Progenitor cell of endocrine pancreas (in vitro differentiated cells): ENCODE measurements at regions not wholly inside any gene's neighbourhood (a gene's known extent, or its start where the extent isn't known, plus 50 kb on each side); places are given as distances from the start of the nearest gene placed in this dataset.

Source experiments
- DNase-seq: peaks from one replicate; pipeline ENCODE4 v3.0.0; 2021; ENCODE audit warnings: low spot score; ENCODE audit not compliant: unreplicated experiment
- H3K27ac Mint-ChIP-seq: 2 replicates; pipeline ENCODE4 v1.8.0; 2021; ENCODE audit warnings: mild to moderate bottlenecking, moderate library complexity, mixed read lengths
- H3K27me3 Mint-ChIP-seq: 2 replicates; pipeline ENCODE4 v1.8.0; 2021; ENCODE audit warnings: mixed read lengths
- H3K36me3 Mint-ChIP-seq: 2 replicates; pipeline ENCODE4 v1.8.0; 2022; ENCODE audit warnings: mixed read lengths; ENCODE audit not compliant: insufficient read depth
- H3K4me1 Mint-ChIP-seq: 2 replicates; pipeline ENCODE4 v1.8.0; 2021; ENCODE audit warnings: low read depth, mixed read lengths
- H3K4me3 Mint-ChIP-seq: 2 replicates; pipeline ENCODE4 v1.8.0; 2021; ENCODE audit warnings: low read depth, mild to moderate bottlenecking, moderate library complexity, mixed read lengths
- H3K9me3 Mint-ChIP-seq: 2 replicates; pipeline ENCODE4 v1.8.0; 2021; ENCODE audit warnings: low read depth, mixed read lengths
- TF ChIP-seq, protein P1 (sequence below): fragments of 200-600 bp; sonication (generic); IDR thresholded peaks from one replicate; pipeline ENCODE4 v1.5.0; 2021; ENCODE audit warnings: antibody characterized with exemption, mild to moderate bottlenecking; ENCODE audit not compliant: unreplicated experiment

- DNase-seq = no peak
- Mint-ChIP-seq H3K4me1 (peaks cover 18% of the 10 kb centered on the region), H3K4me3 (no peak overlapping the region), H3K27me3 (no peaks in the 10 kb centered on the region), H3K27ac (no peak overlapping the region), H3K9me3 (no peaks in the 10 kb centered on the region), H3K36me3 (no peaks in the 10 kb centered on the region)
- TF ChIP-seq, protein P1, sequence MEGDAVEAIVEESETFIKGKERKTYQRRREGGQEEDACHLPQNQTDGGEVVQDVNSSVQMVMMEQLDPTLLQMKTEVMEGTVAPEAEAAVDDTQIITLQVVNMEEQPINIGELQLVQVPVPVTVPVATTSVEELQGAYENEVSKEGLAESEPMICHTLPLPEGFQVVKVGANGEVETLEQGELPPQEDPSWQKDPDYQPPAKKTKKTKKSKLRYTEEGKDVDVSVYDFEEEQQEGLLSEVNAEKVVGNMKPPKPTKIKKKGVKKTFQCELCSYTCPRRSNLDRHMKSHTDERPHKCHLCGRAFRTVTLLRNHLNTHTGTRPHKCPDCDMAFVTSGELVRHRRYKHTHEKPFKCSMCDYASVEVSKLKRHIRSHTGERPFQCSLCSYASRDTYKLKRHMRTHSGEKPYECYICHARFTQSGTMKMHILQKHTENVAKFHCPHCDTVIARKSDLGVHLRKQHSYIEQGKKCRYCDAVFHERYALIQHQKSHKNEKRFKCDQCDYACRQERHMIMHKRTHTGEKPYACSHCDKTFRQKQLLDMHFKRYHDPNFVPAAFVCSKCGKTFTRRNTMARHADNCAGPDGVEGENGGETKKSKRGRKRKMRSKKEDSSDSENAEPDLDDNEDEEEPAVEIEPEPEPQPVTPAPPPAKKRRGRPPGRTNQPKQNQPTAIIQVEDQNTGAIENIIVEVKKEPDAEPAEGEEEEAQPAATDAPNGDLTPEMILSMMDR = no peak
Measured at GRCh38 chr9:31674264-31674663, 710.2 kb upstream of the ACO1 start.

- DNase-seq = no peak
- H3K9me3 Mint-ChIP-seq = peaks cover 6% of the 10 kb centered on the region
- H3K36me3 Mint-ChIP-seq = no peaks in the 10 kb centered on the region
- H3K4me1 Mint-ChIP-seq = peaks cover 18% of the 10 kb centered on the region
- H3K27ac Mint-ChIP-seq = no peak overlapping the region
- no peak overlapping the region for H3K4me3 Mint-ChIP-seq
- H3K27me3 Mint-ChIP-seq = no peaks in the 10 kb centered on the region
- TF ChIP-seq, protein P1 = no peak
Measured at GRCh38 chr9:31677415-31677814, 707.0 kb upstream of the ACO1 start.

- H3K4me1 Mint-ChIP-seq = peaks cover 18% of the 10 kb centered on the region
- TF ChIP-seq, protein P1 = no peak
- no peak overlapping the region for H3K4me3 Mint-ChIP-seq
- H3K9me3 Mint-ChIP-seq = peaks cover 6% of the 10 kb centered on the region
- H3K27me3 Mint-ChIP-seq = no peaks in the 10 kb centered on the region
- no peaks in the 10 kb centered on the region for H3K36me3 Mint-ChIP-seq
- no peak for DNase-seq
- no peak overlapping the region for H3K27ac Mint-ChIP-seq
Measured at GRCh38 chr9:31677877-31678276, 706.6 kb upstream of the ACO1 start.

- no peaks in the 10 kb centered on the region for H3K27me3 Mint-ChIP-seq
- TF ChIP-seq, protein P1 = no peak
- H3K4me3 Mint-ChIP-seq = no peak overlapping the region
- DNase-seq = no peak
- H3K36me3 Mint-ChIP-seq = no peaks in the 10 kb centered on the region
- H3K9me3 Mint-ChIP-seq = peaks cover 6% of the 10 kb centered on the region
- H3K27ac Mint-ChIP-seq = no peak overlapping the region
- H3K4me1 Mint-ChIP-seq = peaks cover 3% of the 10 kb centered on the region
Measured at GRCh38 chr9:31683116-31683515, 701.3 kb upstream of the ACO1 start.

- H3K36me3 Mint-ChIP-seq = no peaks in the 10 kb centered on the region
- H3K4me1 Mint-ChIP-seq = peaks cover 2% of the 10 kb centered on the region
- H3K4me3 Mint-ChIP-seq = no peak overlapping the region
- DNase-seq = no peak
- H3K9me3 Mint-ChIP-seq = no peaks in the 10 kb centered on the region
- no peaks in the 10 kb centered on the region for H3K27me3 Mint-ChIP-seq
- TF ChIP-seq, protein P1 = no peak
- H3K27ac Mint-ChIP-seq = no peak overlapping the region
Measured at GRCh38 chr9:31697956-31698355, 686.5 kb upstream of the ACO1 start.

GRCh38 chr9:31699836-31700235 lies 684.6 kb upstream of the ACO1 start:
- H3K36me3 Mint-ChIP-seq = no peaks in the 10 kb centered on the region
- peaks cover 3% of the 10 kb centered on the region for H3K4me1 Mint-ChIP-seq
- H3K27ac Mint-ChIP-seq = no peak overlapping the region
- DNase-seq = no peak
- TF ChIP-seq, protein P1 = no peak
- H3K9me3 Mint-ChIP-seq = no peaks in the 10 kb centered on the region
- no peaks in the 10 kb centered on the region for H3K27me3 Mint-ChIP-seq
- H3K4me3 Mint-ChIP-seq = no peak overlapping the region
